Heart left ventricle (tissue), 13 donors: ENCODE measurements at regions not wholly inside any gene's neighbourhood (a gene's known extent, or its start where the extent isn't known, plus 50 kb on each side); places are given as distances from the start of the nearest gene placed in this dataset.

Experiments used
- POLR2A ChIP-seq, 2 donors: fragments of 450-650 bp; IDR thresholded peaks; one replicate each; pipeline ENCODE4 v1.6.1; 2017; ENCODE audit warnings: antibody characterized with exemption in 2 of 2, mild to moderate bottlenecking in 2 of 2, moderate library complexity in 2 of 2
- TF ChIP-seq, protein P1 (sequence below), 12 donors: fragments of 200-600 bp; sonication (generic) in 4 of 12; IDR thresholded peaks; one replicate each; pipeline versions ENCODE4 v1.5.0 to v1.8.0; 2018 to 2022; ENCODE audit warnings: antibody characterized with exemption in 12 of 12, mild to moderate bottlenecking in 5 of 12
- donor health status: ischemic (EF 13 %, LVEDD 7.1; RV severe dilation, severe dysfunction).
- donor health status: DM: no; HTN: yes; CAD: no.
- donor health status: DM: no; HTN: no; CAD: no.
- donor health status: ischemic (EF 25% LVEDD 6.9; RV normal size, moderate dysfunction).
- donor health status: ischemic (EF 25% LVEDD 5.7; RV mildly dilated, moderate dysfunction).
- donor health status: ischemic (EF 35%, LVEDD 5.7; RV mildly dilated, moderate dysfunction).
- donor health status: nonischemic (EF 11% LVEDD 7.7; RV severe dilation, severe dysfunction).
- donor health status: DM: yes; HTN: yes; CAD: no.
- donor health status: PGD.
- donor health status: ischemic (EF 29% LVEDD 5.4; RV normal size, mild dysfunction).
- donor health status: nonischemic (EF 23%, LVEDD 6.1; RV moderate dilation, normal function).

DNA sequence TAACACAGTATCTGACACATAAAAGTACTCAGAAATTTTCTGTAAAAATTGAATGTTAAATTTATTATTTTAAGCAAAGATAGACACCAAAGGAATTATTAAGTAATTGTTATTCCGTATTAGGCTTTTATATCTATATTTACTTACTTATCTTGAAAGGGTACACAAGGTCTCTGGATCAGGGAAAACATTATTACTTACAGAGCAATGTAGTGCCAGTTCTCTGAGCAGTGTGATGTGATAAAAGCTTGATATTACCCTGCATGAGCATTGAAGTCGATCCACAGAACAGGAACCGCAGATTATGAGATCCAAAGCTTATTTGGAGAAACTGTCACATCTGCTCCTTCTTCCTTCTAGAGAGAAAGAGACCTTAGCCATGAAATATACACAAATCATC, 637.9 kb upstream of the RGS18 start:
- TF ChIP-seq, protein P1, sequence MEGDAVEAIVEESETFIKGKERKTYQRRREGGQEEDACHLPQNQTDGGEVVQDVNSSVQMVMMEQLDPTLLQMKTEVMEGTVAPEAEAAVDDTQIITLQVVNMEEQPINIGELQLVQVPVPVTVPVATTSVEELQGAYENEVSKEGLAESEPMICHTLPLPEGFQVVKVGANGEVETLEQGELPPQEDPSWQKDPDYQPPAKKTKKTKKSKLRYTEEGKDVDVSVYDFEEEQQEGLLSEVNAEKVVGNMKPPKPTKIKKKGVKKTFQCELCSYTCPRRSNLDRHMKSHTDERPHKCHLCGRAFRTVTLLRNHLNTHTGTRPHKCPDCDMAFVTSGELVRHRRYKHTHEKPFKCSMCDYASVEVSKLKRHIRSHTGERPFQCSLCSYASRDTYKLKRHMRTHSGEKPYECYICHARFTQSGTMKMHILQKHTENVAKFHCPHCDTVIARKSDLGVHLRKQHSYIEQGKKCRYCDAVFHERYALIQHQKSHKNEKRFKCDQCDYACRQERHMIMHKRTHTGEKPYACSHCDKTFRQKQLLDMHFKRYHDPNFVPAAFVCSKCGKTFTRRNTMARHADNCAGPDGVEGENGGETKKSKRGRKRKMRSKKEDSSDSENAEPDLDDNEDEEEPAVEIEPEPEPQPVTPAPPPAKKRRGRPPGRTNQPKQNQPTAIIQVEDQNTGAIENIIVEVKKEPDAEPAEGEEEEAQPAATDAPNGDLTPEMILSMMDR (IDR thresholded peaks at IDR 0.05): no peak
- no peak for TF ChIP-seq POLR2A (IDR thresholded peaks at IDR 0.05)
